NCI-H748 (cell line): ENCODE measurements at regions not wholly inside any gene's neighbourhood (a gene's known extent, or its start where the extent isn't known, plus 50 kb on each side); places are given as distances from the start of the nearest gene placed in this dataset.
"Not testable (repeated sequence)": the region's sequence is repeated elsewhere in the genome, so short reads cannot be mapped to it uniquely, and the experiment has no call there.

ENCODE experiments used
- DNase-seq: peaks from one replicate; lab custom pipeline; 2025; ENCODE audit not compliant: unreplicated experiment; lab: John Stamatoyannopoulos, UW

- DNase-seq: not testable (repeated sequence)
These were observed 109.4 kb upstream of the SGIP1 start for GRCh38 chr1:66424530-66424929.

GRCh38 chr1:66426239-66426853 lies 107.6 kb upstream of the SGIP1 start:
- DNase-seq: no peak

GRCh38 chr1:66430815-66431214 lies 103.1 kb upstream of the SGIP1 start:
- DNase-seq: not testable (repeated sequence)

GRCh38 chr1:66431999-66432398 lies 102.0 kb upstream of the SGIP1 start:
- DNase-seq: no peak

GRCh38 chr1:66433611-66434010 lies 100.3 kb upstream of the SGIP1 start:
- no peak for DNase-seq

GRCh38 chr1:66434096-66434495 lies 99.9 kb upstream of the SGIP1 start:
- no peak for DNase-seq

- DNase-seq: no peak
These were observed 98.4 kb upstream of the SGIP1 start for GRCh38 chr1:66435541-66435940.

- DNase-seq: no peak
These were observed 97.4 kb upstream of the SGIP1 start for GRCh38 chr1:66436378-66437135.

GRCh38 chr1:66437136-66437401 lies 96.9 kb upstream of the SGIP1 start:
- DNase-seq: no peak

GRCh38 chr1:66438062-66438461 lies 95.9 kb upstream of the SGIP1 start:
- DNase-seq: no peak

- DNase-seq: no peak
These were observed 95.5 kb upstream of the SGIP1 start for GRCh38 chr1:66438501-66438900.

GRCh38 chr1:66439031-66439740 lies 94.8 kb upstream of the SGIP1 start:
- DNase-seq: no peak

GRCh38 chr1:66443793-66444192 lies 90.2 kb upstream of the SGIP1 start:
- DNase-seq: no peak

- no peak for DNase-seq
These were observed 89.3 kb upstream of the SGIP1 start for GRCh38 chr1:66444438-66445265.

- DNase-seq: no peak
These were observed 88.3 kb upstream of the SGIP1 start for GRCh38 chr1:66445492-66446181.

GRCh38 chr1:66446261-66447001 lies 87.5 kb upstream of the SGIP1 start:
- DNase-seq: peak; percentile 56

- peak; percentile 15 for DNase-seq
These were observed 83.9 kb upstream of the SGIP1 start for GRCh38 chr1:66450043-66450514.

- DNase-seq: no peak
These were observed 83.1 kb upstream of the SGIP1 start for GRCh38 chr1:66450847-66451246.

- no peak for DNase-seq
These were observed 81.8 kb upstream of the SGIP1 start for GRCh38 chr1:66452162-66452561.

GRCh38 chr1:66452982-66453381 lies 81.0 kb upstream of the SGIP1 start:
- no peak for DNase-seq
